K562 (cell line): ENCODE measurements at regions not wholly inside any gene's neighbourhood (a gene's known extent, or its start where the extent isn't known, plus 50 kb on each side); places are given as distances from the start of the nearest gene placed in this dataset.

Experiments
- ATAC-seq: fragments of 200-7000 bp; cut with Tn5 transposase; 3 replicates; pipeline ENCODE4 v1.9.1; 2020; ENCODE audit warnings: moderate library complexity
- BruUV-seq: library from RNA; stranded (reverse); fragments of 400-500 nt; replicated peaks from 2 replicates; lab custom pipeline; 2021; lab: Mats Ljungman, UMichigan
- CTCF ChIA-PET: fragments of 300-600 bp; formaldehyde crosslinking; extraction: SDS; loops from one replicate; lab custom pipeline; 2021; ENCODE audit warnings: low intra/inter-chr PET ratio; lab: Yijun Ruan, JAX
- POLR2A ChIA-PET: fragments of 300-600, 350-650 bp; sonication (Branson Sonifier 250); formaldehyde crosslinking; extraction: SDS; loops from one replicate; lab custom pipeline; 2021; ENCODE audit warnings: antibody characterized with exemption, inconsistent platforms; lab: Yijun Ruan, JAX
- DNase-seq, 4 experiments: peaks; one replicate each; pipeline versions ENCODE4 v3.0.0 to v3.0.0-alpha.2; 2011 to 2018; ENCODE audit warnings: low spot score in 3 of 4, mixed read lengths in 3 of 4; ENCODE audit errors: extremely low read depth in 1 of 4
- FAIRE-seq: peaks from 2 replicates; lab custom pipeline; 2011; peaks lifted over from hg19 to GRCh38; lab: Jason Lieb, UNC
- H2AFZ ChIP-seq: 2 replicates; pipeline ENCODE4 v1.6.0; 2011; ENCODE audit warnings: low read depth, low read length, control low read depth, inconsistent platforms
- H3K27ac ChIP-seq: fragments of 200-600 bp; 3 replicates; pipeline ENCODE4 v1.8.0; 2011; ENCODE audit warnings: low read depth, mild to moderate bottlenecking, control low read depth, inconsistent platforms, low read length, moderate library complexity, mixed read lengths; ENCODE audit errors: extremely low read depth
- H3K27me3 ChIP-seq, 2 experiments: fragments of 300-600 bp in 1 of 2; 2 replicates in 1 of 2; 3 replicates in 1 of 2; pipeline versions ENCODE4 v1.6.0 to v1.8.0; 2011; ENCODE audit warnings: inconsistent platforms in 2 of 2, low read length in 2 of 2, mild to moderate bottlenecking in 1 of 2, mixed read lengths in 1 of 2, moderate library complexity in 1 of 2; ENCODE audit not compliant: control insufficient read depth in 2 of 2, insufficient read depth in 2 of 2
- H3K36me3 ChIP-seq: fragments of 300-600 bp; 3 replicates; pipeline ENCODE4 v1.8.0; 2011; ENCODE audit warnings: mild to moderate bottlenecking, low read length, inconsistent platforms; ENCODE audit not compliant: control insufficient read depth, insufficient read depth
- H3K4me1 ChIP-seq, 2 experiments: fragments of 200-600 bp in 1 of 2; replicated peaks in 1 of 2; 2 replicates in 1 of 2; 3 replicates in 1 of 2; pipeline versions ENCODE4 v1.5.1 to v1.8.0; 2011; ENCODE audit warnings: inconsistent platforms in 2 of 2, low read length in 2 of 2, mild to moderate bottlenecking in 1 of 2, mixed read lengths in 1 of 2, moderate library complexity in 1 of 2; ENCODE audit not compliant: control insufficient read depth in 2 of 2, insufficient read depth in 2 of 2
- H3K4me2 ChIP-seq: 2 replicates; pipeline ENCODE4 v1.6.1; 2011; ENCODE audit warnings: low read length, control low read depth, inconsistent platforms, mixed read lengths; ENCODE audit not compliant: insufficient read depth
- H3K4me3 ChIP-seq: fragments of 200-600 bp; sonication (generic), shearing (Covaris generic); 2 replicates; pipeline ENCODE4 v1.5.1; 2016; ENCODE audit warnings: control low read depth, inconsistent platforms
- H3K79me2 ChIP-seq: fragments of 200-600 bp; 3 replicates; pipeline ENCODE4 v1.8.0; 2011; ENCODE audit warnings: low read length, inconsistent platforms; ENCODE audit not compliant: control insufficient read depth, insufficient read depth
- H3K9ac ChIP-seq, 2 experiments: 2 replicates each; pipeline versions ENCODE4 v1.6.0 to v1.6.1; 2011; ENCODE audit warnings: low read depth in 2 of 2, low read length in 2 of 2, control low read depth in 1 of 2, inconsistent platforms in 1 of 2, mild to moderate bottlenecking in 1 of 2, mixed read lengths in 1 of 2; ENCODE audit not compliant: insufficient read depth in 1 of 2
- H3K9me1 ChIP-seq: one replicate; pipeline ENCODE4 v1.6.0; 2011; ENCODE audit warnings: inconsistent platforms, mild to moderate bottlenecking, low read length, moderate library complexity; ENCODE audit not compliant: control insufficient read depth, insufficient read depth
- H3K9me3 ChIP-seq: replicated peaks from 2 replicates; pipeline ENCODE4 v1.5.1; 2011; ENCODE audit warnings: low read depth, low read length, inconsistent platforms; ENCODE audit not compliant: control insufficient read depth, insufficient read depth
- H4K20me1 ChIP-seq: replicated peaks from 2 replicates; pipeline ENCODE4 v1.6.1; 2011; ENCODE audit warnings: low read length, inconsistent platforms, mixed read lengths; ENCODE audit not compliant: control insufficient read depth, insufficient read depth
- CTCF ChIP-seq, 3 experiments: IDR thresholded peaks in 2 of 3; conservative IDR thresholded peaks in 1 of 3; 2 replicates each; pipeline ENCODE4 v1.5.1; 2011 to 2012; ENCODE audit warnings: low read length in 3 of 3, mild to moderate bottlenecking in 3 of 3, control low read depth in 2 of 3, improper control_type of control experiment in 1 of 3, inconsistent platforms in 1 of 3, low read depth in 1 of 3, mixed read lengths in 1 of 3, moderate library complexity in 1 of 3; ENCODE audit not compliant: insufficient read depth in 2 of 3
- E2F3 ChIP-seq: fragments of 250-450 bp; sonication (Bioruptor Pico); IDR thresholded peaks from 2 replicates; pipeline ENCODE4 v1.4.0; 2020; ENCODE audit warnings: mild to moderate bottlenecking
- EHMT2 ChIP-seq: fragments of 450-650 bp; IDR thresholded peaks from 2 replicates; pipeline ENCODE4 v1.6.1; 2018; ENCODE audit warnings: antibody characterized with exemption
- ETV1 ChIP-seq: fragments of 450-650 bp; conservative IDR thresholded peaks from 2 replicates; pipeline ENCODE4 v1.6.1; 2016; ENCODE audit warnings: missing genetic modification characterization, control low read depth, low read depth, missing compliant biosample characterization
- NBN ChIP-seq: fragments of 450-650 bp; IDR thresholded peaks from 2 replicates; pipeline ENCODE4 v1.6.1; 2016; ENCODE audit warnings: low read depth, mild to moderate bottlenecking
- NCOA4 ChIP-seq: fragments of 450-650 bp; IDR thresholded peaks from 2 replicates; pipeline ENCODE4 v1.6.1; 2018; ENCODE audit warnings: mild to moderate bottlenecking; ENCODE audit not compliant: partially characterized antibody
- RBM34 ChIP-seq: fragments of 200-400 bp; formaldehyde crosslinking; IDR thresholded peaks from 2 replicates; pipeline ENCODE4 v1.6.1; 2018; ENCODE audit warnings: low read length, borderline replicate concordance; ENCODE audit not compliant: insufficient read depth
- REST ChIP-seq, 2 experiments: fragments of 450-650 bp; formaldehyde crosslinking in 1 of 2; IDR thresholded peaks; 2 replicates each; pipeline versions ENCODE4 v1.4.0 to v1.6.1; 2014 to 2020; ENCODE audit warnings: mild to moderate bottlenecking in 2 of 2, borderline replicate concordance in 1 of 2, low read depth in 1 of 2
- SNAPC5 ChIP-seq: fragments of 250-450 bp; sonication (Bioruptor Pico); IDR thresholded peaks from 2 replicates; pipeline ENCODE4 v1.8.0; 2021; ENCODE audit warnings: moderate library complexity, mild to moderate bottlenecking, inconsistent platforms
- TAF1 ChIP-seq: IDR thresholded peaks from 2 replicates; pipeline ENCODE4 v1.6.1; 2011; ENCODE audit warnings: mild to moderate bottlenecking, low read length, moderate library complexity; ENCODE audit not compliant: insufficient read depth, control insufficient read depth, severe bottlenecking; ENCODE audit errors: extremely low read depth
- WGBS: fragments of 100-300 bp; shearing (Covaris generic); methylation state at CpG from one replicate; pipeline ENCODE4 v1.1.6; 2016; ENCODE audit warnings: low coverage, mixed read lengths; ENCODE audit not compliant: insufficient coverage; ENCODE audit errors: missing lambda C conversion rate; 5-methylcytosine and 5-hydroxymethylcytosine counted together
- in situ Hi-C: fragments of 300-500 bp; cut with MboI; formaldehyde crosslinking; loops from 4 replicates; pipeline ENCODE4 v1.15.0; 2018; ENCODE audit warnings: inconsistent platforms, mixed read lengths
- intact Hi-C: fragments of 100-400 bp; cut with micrococcal nuclease; formaldehyde crosslinking; loops from 2 replicates; pipeline ENCODE4 v1.14.2; 2022
- TF ChIP-seq, protein P1 (sequence below): sonication (generic); formaldehyde crosslinking; IDR thresholded peaks from 2 replicates; pipeline ENCODE4 v1.8.0; 2022; ENCODE audit warnings: mild to moderate bottlenecking, missing genetic modification reagents

DNA sequence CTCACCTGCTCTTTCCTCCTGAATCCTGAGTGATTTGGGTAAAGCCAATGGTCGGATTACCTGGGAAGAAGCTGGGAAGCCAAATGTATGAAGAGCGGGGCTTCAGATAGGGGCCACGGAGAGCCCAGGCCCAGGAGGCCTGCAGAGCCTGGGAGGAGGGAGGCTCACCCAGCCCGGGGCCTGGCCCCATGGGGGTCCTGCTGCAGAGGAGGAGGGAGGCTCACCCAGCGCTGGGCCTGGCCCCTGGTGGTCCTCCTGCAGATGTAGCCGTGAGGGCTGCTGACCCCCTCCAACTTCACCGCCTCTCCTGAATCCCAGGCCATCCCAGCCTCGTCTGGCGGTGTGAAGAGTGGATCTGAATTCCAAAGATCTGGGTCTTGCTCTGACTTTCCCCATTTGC is 368.4 kb downstream of the THBS2 start:
- no peak overlapping the region for H3K9ac ChIP-seq
- no peaks in the 10 kb centered on the region for H3K9me3 ChIP-seq
- FAIRE-seq (no peak), DNase-seq (no peak), ATAC-seq (no peak)
- TF ChIP-seq TAF1 (no peak), SNAPC5 (CRISPR knock-in tag) (no peak), NCOA4 (no peak), E2F3 (CRISPR knock-in tag) (no peak), RBM34 (no peak), ETV1 (tag) (no peak), CTCF (IDR thresholded peaks at IDR 0.05 in 2 of 3, conservative IDR thresholded peaks at IDR 0.05 in 1 of 3; ENCODE audit: insufficient read depth in 2 of 3, low read depth in 1 of 3, low read length in 3 of 3) (no peak), REST (IDR thresholded peaks at IDR 0.05; ENCODE audit: borderline replicate concordance) (no peak), REST (CRISPR knock-in tag; IDR thresholded peaks at IDR 0.05; ENCODE audit: low read depth) (no peak), EHMT2 (no peak), NBN (no peak)
- TF ChIP-seq, protein P1, sequence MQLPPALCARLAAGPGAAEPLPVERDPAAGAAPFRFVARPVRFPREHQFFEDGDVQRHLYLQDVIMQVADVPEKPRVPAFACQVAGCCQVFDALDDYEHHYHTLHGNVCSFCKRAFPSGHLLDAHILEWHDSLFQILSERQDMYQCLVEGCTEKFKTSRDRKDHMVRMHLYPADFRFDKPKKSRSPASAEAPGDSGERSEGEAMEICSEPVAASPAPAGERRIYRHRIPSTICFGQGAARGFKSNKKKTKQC (CRISPR knock-in tag) = no peak
- peaks cover 16% of the 10 kb centered on the region for H4K20me1 ChIP-seq
- in situ Hi-C loops (no loop called here), intact Hi-C loops (loop anchor here (10.0 kb wide), 1 partner anchor 690 kb away; no protein-coding TSS in a partner anchor)
- POLR2A ChIA-PET = no interaction called here
- H3K4me3 ChIP-seq = no peak overlapping the region
- H3K4me1 ChIP-seq = peaks cover 0 to 4% of the 10 kb centered on the region in 2 experiments; a peak in 1 of 5 replicates
- no TSS peak for BruUV-seq
- under 1% methylated on average over 9 of the region's 9 CpGs for WGBS
- no peak overlapping the region for H3K4me2 ChIP-seq
- H3K27ac ChIP-seq = no peak overlapping the region
- no peak overlapping the region for H2AFZ ChIP-seq
- H3K9me1 ChIP-seq = no peaks in the 10 kb centered on the region
- H3K79me2 ChIP-seq = no peaks in the 10 kb centered on the region
- CTCF ChIA-PET = interaction anchor here (0.6 to 0.9 kb wide), 2 partner anchors 514 to 515 kb away, joined by 3 to 5 read pairs; no protein-coding TSS in a partner anchor
- peaks cover 42 to 81% of the 10 kb centered on the region in 2 experiments for H3K27me3 ChIP-seq
- H3K36me3 ChIP-seq = no peaks in the 10 kb centered on the region
